ENCODE measurements at regions not wholly inside any gene's neighbourhood (a gene's known extent, or its start where the extent isn't known, plus 50 kb on each side); places are given as distances from the start of the nearest gene placed in this dataset.

DNA sequence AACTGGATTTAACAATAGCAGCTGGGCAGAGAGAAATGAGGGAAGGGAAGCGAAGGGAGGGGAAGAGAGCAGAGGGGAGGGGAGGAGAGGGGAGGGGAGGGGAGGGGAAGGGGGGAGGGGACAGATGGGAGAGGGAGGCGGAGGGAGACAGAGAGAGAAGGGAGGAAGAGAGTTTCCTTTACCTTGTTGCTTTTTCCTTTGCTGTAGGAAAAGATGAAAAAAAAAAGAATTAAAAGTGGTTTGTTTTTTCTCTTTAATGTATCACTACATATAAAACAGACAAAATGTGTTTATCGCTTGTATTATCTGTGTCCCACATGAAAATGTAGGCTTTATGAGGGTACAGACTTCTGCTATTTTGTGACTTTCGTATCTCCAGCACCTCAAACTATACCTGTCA is 190.4 kb upstream of the KYNU start:
- Histone ChIP-seq H3K27me3 (ENCODE audit: control insufficient read depth, insufficient read depth, low read length) (no peaks in the 10 kb centered on the region), H3K9me3 (ENCODE audit: control insufficient read depth, insufficient read depth, low read length) (no peaks in the 10 kb centered on the region), H3K27ac (ENCODE audit: low read depth, low read length) (no peak overlapping the region), H3K36me3 (ENCODE audit: control insufficient read depth, insufficient read depth, low read length) (no peaks in the 10 kb centered on the region), H3K4me1 (ENCODE audit: control insufficient read depth, insufficient read depth, low read length) (peaks cover 14% of the 10 kb centered on the region), H3K9ac (ENCODE audit: low read depth, low read length) (no peak overlapping the region), H3K4me3 (ENCODE audit: low read depth, low read length) (no peak overlapping the region)

DNA sequence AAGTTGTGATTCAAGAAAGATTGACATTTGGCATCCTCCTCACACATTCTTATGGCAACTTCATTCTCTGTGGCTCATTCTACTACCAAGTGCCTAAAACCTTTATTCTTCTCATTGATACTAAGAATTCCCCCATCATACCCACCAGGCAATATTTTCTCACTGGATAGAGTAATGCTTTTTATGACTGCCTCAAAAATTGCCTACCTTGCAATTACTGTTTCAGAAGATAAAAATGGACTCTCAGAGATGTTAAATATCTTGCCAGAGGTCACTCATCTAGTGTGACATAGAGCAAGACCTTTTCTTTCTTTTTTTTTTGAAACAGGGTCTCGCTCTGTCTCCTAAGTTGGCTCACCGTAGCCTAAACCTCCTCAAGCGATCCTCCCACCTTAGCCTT is 192.8 kb upstream of the KYNU start:
- H3K27me3 ChIP-seq (ENCODE audit: control insufficient read depth, insufficient read depth, low read length) = no peaks in the 10 kb centered on the region
- peaks cover 7% of the 10 kb centered on the region for H3K4me1 ChIP-seq (ENCODE audit: control insufficient read depth, insufficient read depth, low read length)
- H3K27ac ChIP-seq (ENCODE audit: low read depth, low read length) = no peak overlapping the region
- H3K9me3 ChIP-seq (ENCODE audit: control insufficient read depth, insufficient read depth, low read length) = no peaks in the 10 kb centered on the region
- H3K9ac ChIP-seq (ENCODE audit: low read depth, low read length) = no peak overlapping the region
- H3K36me3 ChIP-seq (ENCODE audit: control insufficient read depth, insufficient read depth, low read length) = no peaks in the 10 kb centered on the region
- H3K4me3 ChIP-seq (ENCODE audit: low read depth, low read length) = no peak overlapping the region

DNA sequence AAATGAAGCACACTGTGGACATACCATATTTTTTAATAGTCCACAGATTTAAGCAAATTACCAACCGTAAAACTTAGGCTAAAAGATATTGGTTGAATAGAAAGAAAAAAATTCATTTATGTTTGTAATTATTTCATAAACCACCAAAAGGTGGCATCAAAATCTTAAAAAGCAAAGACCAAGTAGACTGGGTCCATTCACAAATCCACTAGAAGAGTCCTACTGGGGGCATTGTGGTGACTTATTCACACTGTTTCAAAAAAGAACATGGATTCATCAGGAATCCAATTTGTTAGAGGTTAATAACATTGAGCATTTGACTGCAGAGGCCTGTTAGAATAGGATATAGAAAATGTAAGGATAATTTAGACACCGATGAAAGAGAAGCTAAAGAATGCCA is 194.9 kb upstream of the KYNU start:
- Histone ChIP-seq H3K36me3 (ENCODE audit: control insufficient read depth, insufficient read depth, low read length) (no peaks in the 10 kb centered on the region), H3K27ac (ENCODE audit: low read depth, low read length) (no peak overlapping the region), H3K27me3 (ENCODE audit: control insufficient read depth, insufficient read depth, low read length) (no peaks in the 10 kb centered on the region), H3K9me3 (ENCODE audit: control insufficient read depth, insufficient read depth, low read length) (no peaks in the 10 kb centered on the region), H3K4me3 (ENCODE audit: low read depth, low read length) (no peak overlapping the region), H3K9ac (ENCODE audit: low read depth, low read length) (no peak overlapping the region), H3K4me1 (ENCODE audit: control insufficient read depth, insufficient read depth, low read length) (peaks cover 7% of the 10 kb centered on the region)

DNA sequence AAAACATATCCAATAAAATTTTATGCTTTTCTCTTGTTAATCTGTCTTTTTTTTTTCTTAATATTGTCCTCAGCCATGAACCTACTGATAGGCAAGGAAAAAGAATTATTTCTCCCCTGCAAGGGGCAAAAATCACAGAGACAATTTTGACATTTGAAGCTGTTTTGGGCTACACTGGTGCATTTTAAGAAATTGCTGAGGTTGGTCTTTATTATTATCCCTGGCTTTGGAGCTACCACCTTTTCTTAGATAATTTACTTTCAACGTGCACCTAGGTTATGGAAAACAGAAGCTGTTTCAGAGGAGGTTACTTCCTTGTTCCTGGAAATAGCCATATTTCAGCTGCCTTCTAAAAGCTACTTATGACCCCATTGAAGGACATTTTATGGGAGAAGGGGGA is 195.5 kb upstream of the KYNU start:
- Histone ChIP-seq H3K9ac (ENCODE audit: low read depth, low read length) (no peak overlapping the region), H3K4me3 (ENCODE audit: low read depth, low read length) (no peak overlapping the region), H3K9me3 (ENCODE audit: control insufficient read depth, insufficient read depth, low read length) (no peaks in the 10 kb centered on the region), H3K4me1 (ENCODE audit: control insufficient read depth, insufficient read depth, low read length) (peaks cover 7% of the 10 kb centered on the region), H3K27me3 (ENCODE audit: control insufficient read depth, insufficient read depth, low read length) (no peaks in the 10 kb centered on the region), H3K27ac (ENCODE audit: low read depth, low read length) (no peak overlapping the region), H3K36me3 (ENCODE audit: control insufficient read depth, insufficient read depth, low read length) (no peaks in the 10 kb centered on the region)

DNA sequence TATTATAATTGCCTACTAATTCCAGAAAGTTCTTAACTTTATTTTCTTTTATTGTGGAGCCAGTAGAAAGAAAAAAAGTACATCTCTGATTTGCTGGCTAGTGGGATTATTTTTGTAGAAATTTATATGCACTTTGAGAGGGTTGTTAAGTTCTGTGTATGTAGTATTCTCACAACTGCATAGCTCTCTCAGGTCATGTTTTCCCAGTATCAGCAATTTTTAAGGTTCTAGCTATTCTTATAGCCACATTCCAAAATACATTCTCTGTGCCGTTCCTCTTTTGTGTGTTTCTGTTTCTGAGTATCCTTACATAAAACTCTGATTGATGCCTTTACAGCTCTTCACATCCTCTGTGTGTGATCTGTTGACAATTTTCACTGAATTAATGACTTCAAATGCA is 199.3 kb upstream of the KYNU start:
- H3K27me3 ChIP-seq (ENCODE audit: control insufficient read depth, insufficient read depth, low read length) = no peaks in the 10 kb centered on the region
- H3K4me1 ChIP-seq (ENCODE audit: control insufficient read depth, insufficient read depth, low read length) = peaks cover 6% of the 10 kb centered on the region
- no peak overlapping the region for H3K27ac ChIP-seq (ENCODE audit: low read depth, low read length)
- H3K9ac ChIP-seq (ENCODE audit: low read depth, low read length) = no peak overlapping the region
- H3K36me3 ChIP-seq (ENCODE audit: control insufficient read depth, insufficient read depth, low read length) = no peaks in the 10 kb centered on the region
- H3K9me3 ChIP-seq (ENCODE audit: control insufficient read depth, insufficient read depth, low read length) = no peaks in the 10 kb centered on the region
- H3K4me3 ChIP-seq (ENCODE audit: low read depth, low read length) = no peak overlapping the region

DNA sequence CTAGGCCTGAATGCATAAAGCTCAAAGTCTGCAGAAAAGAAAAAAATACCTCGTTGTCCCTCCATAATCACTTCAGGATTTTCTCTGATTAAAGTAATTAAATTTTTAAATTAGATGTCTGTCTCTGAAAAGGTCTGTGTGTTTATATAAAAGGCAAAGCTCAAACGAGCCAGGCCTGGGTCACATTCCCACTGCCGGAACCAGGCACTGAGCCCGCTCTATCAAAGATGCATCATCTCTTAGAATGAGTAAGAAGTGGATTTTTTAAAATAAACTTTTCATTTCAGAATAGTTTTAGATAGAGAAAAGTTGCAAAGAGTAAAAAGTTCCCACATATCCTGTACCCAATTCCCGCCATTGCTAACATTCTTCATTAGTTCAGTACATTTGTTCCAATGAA is 202.1 kb upstream of the KYNU start:
- Histone ChIP-seq H3K36me3 (ENCODE audit: control insufficient read depth, insufficient read depth, low read length) (no peaks in the 10 kb centered on the region), H3K4me3 (ENCODE audit: low read depth, low read length) (no peak overlapping the region), H3K4me1 (ENCODE audit: control insufficient read depth, insufficient read depth, low read length) (no peaks in the 10 kb centered on the region; the same call in 1 of the 2 replicates), H3K27ac (ENCODE audit: low read depth, low read length) (no peak overlapping the region), H3K9ac (ENCODE audit: low read depth, low read length) (no peak overlapping the region), H3K9me3 (ENCODE audit: control insufficient read depth, insufficient read depth, low read length) (no peaks in the 10 kb centered on the region), H3K27me3 (ENCODE audit: control insufficient read depth, insufficient read depth, low read length) (no peaks in the 10 kb centered on the region)

DNA sequence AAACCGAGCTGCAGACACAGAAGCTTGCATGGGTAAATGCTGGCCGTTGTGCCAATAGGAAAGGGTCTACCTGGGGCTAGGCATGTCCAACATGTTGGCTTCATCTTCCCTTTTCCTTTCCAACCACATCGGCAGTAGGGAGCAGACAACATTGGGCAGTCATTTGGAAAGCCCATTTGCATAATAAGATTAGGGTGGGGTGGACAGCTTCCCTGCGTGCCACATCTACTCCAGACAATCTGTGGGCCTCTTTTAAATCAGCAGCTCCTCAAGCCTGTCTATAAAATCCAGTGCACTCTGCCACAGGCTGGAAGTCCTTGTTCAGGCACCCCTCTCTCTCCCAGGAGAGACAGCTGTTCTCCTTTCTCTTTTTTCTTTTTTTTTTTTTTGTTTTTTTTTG is 203.6 kb upstream of the KYNU start:
- H3K27me3 ChIP-seq (ENCODE audit: control insufficient read depth, insufficient read depth, low read length) = no peaks in the 10 kb centered on the region
- no peak overlapping the region for H3K27ac ChIP-seq (ENCODE audit: low read depth, low read length)
- no peaks in the 10 kb centered on the region for H3K9me3 ChIP-seq (ENCODE audit: control insufficient read depth, insufficient read depth, low read length)
- no peak overlapping the region for H3K9ac ChIP-seq (ENCODE audit: low read depth, low read length)
- H3K4me3 ChIP-seq (ENCODE audit: low read depth, low read length) = no peak overlapping the region
- H3K4me1 ChIP-seq (ENCODE audit: control insufficient read depth, insufficient read depth, low read length) = no peaks in the 10 kb centered on the region; the same call in 1 of the 2 replicates
- H3K36me3 ChIP-seq (ENCODE audit: control insufficient read depth, insufficient read depth, low read length) = no peaks in the 10 kb centered on the region

DNA sequence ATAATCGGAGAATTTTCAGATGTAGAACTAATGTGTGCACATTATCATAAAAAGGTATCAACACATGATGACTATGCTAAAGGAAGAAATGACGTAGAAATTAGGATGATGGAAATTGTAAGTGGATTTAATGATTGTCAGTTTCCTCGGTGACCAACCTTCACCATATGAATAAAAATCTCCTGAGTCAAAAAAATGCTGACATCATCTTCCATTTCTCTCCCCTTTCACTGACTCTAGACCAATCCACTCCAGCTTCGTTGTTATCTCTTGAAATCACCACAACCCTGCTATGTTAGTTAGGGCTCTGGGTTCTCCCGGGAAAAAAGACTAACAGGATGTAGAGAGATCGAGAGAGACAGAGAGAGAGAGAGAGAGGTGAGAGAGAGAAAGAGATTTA is 204.8 kb upstream of the KYNU start:
- Histone ChIP-seq H3K9ac (ENCODE audit: low read depth, low read length) (no peak overlapping the region), H3K27ac (ENCODE audit: low read depth, low read length) (no peak overlapping the region), H3K4me3 (ENCODE audit: low read depth, low read length) (no peak overlapping the region), H3K4me1 (ENCODE audit: control insufficient read depth, insufficient read depth, low read length) (no peaks in the 10 kb centered on the region), H3K27me3 (ENCODE audit: control insufficient read depth, insufficient read depth, low read length) (no peaks in the 10 kb centered on the region), H3K36me3 (ENCODE audit: control insufficient read depth, insufficient read depth, low read length) (no peaks in the 10 kb centered on the region), H3K9me3 (ENCODE audit: control insufficient read depth, insufficient read depth, low read length) (no peaks in the 10 kb centered on the region)

DNA sequence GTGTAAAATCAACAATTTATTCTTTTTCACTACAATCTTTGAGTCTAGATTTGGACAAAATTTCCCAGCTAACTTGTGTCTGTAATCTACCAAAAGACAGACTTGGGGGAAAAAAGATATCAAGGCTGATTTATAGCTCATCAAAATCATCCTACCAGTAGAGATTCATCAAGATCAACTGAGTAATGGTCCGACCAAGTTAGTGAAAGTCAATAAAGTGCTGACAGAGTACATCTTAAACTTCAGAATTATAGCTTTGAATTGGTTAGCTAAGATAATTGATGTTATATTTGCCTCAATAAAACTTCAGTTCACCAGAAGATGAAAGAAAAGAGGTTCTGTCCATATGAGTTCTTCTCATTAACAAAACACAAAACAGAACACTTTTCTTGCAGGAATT is 207.1 kb upstream of the KYNU start:
- no peaks in the 10 kb centered on the region for H3K9me3 ChIP-seq (ENCODE audit: control insufficient read depth, insufficient read depth, low read length)
- no peaks in the 10 kb centered on the region for H3K27me3 ChIP-seq (ENCODE audit: control insufficient read depth, insufficient read depth, low read length)
- H3K36me3 ChIP-seq (ENCODE audit: control insufficient read depth, insufficient read depth, low read length) = no peaks in the 10 kb centered on the region
- no peak overlapping the region for H3K4me3 ChIP-seq (ENCODE audit: low read depth, low read length)
- H3K4me1 ChIP-seq (ENCODE audit: control insufficient read depth, insufficient read depth, low read length) = no peaks in the 10 kb centered on the region
- H3K9ac ChIP-seq (ENCODE audit: low read depth, low read length) = no peak overlapping the region
- no peak overlapping the region for H3K27ac ChIP-seq (ENCODE audit: low read depth, low read length)

DNA sequence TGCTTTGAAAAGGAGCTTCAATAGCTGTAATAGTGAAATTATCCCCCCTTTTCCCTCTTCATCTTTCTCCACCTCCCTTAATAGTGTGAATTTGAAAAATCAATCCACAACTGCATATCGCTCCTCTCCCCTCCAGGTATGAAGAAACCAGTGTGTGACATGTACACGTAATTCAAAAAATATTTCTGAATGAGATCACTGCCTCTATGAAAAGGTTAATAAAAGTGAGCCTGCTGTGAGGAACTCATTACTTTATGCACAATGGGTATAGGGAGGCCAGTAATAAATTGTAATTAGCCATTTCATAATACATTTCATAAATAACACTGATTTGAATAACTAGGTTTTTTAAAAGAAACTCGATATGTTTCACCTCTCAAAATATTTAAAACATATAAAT is 209.0 kb upstream of the KYNU start:
- no peak overlapping the region for H3K4me3 ChIP-seq (ENCODE audit: low read depth, low read length)
- no peaks in the 10 kb centered on the region for H3K4me1 ChIP-seq (ENCODE audit: control insufficient read depth, insufficient read depth, low read length)
- no peaks in the 10 kb centered on the region for H3K27me3 ChIP-seq (ENCODE audit: control insufficient read depth, insufficient read depth, low read length)
- no peak overlapping the region for H3K9ac ChIP-seq (ENCODE audit: low read depth, low read length)
- H3K9me3 ChIP-seq (ENCODE audit: control insufficient read depth, insufficient read depth, low read length) = no peaks in the 10 kb centered on the region
- H3K27ac ChIP-seq (ENCODE audit: low read depth, low read length) = no peak overlapping the region
- H3K36me3 ChIP-seq (ENCODE audit: control insufficient read depth, insufficient read depth, low read length) = no peaks in the 10 kb centered on the region

DNA sequence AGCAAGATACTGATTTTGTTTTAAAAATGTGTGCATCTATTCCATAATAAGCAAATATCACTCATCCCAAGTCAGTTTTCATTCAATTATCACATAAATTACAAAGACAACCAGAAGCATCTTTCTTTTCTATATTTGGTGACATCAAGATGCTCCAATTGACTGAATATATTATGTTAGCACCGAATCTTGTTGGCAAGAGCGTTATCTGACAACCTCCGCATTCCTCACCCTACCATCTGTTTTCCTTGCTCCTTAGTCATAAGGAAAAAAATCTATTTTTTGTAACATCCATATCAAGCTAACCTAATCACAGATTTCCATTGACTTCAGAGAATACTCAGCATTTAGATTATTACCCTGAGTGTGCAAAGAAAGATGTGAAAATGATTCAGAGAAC is 212.2 kb upstream of the KYNU start:
- Histone ChIP-seq H3K4me1 (ENCODE audit: control insufficient read depth, insufficient read depth, low read length) (no peaks in the 10 kb centered on the region), H3K27me3 (ENCODE audit: control insufficient read depth, insufficient read depth, low read length) (no peaks in the 10 kb centered on the region), H3K9ac (ENCODE audit: low read depth, low read length) (no peak overlapping the region), H3K27ac (ENCODE audit: low read depth, low read length) (no peak overlapping the region), H3K4me3 (ENCODE audit: low read depth, low read length) (no peak overlapping the region), H3K36me3 (ENCODE audit: control insufficient read depth, insufficient read depth, low read length) (no peaks in the 10 kb centered on the region), H3K9me3 (ENCODE audit: control insufficient read depth, insufficient read depth, low read length) (no peaks in the 10 kb centered on the region)

DNA sequence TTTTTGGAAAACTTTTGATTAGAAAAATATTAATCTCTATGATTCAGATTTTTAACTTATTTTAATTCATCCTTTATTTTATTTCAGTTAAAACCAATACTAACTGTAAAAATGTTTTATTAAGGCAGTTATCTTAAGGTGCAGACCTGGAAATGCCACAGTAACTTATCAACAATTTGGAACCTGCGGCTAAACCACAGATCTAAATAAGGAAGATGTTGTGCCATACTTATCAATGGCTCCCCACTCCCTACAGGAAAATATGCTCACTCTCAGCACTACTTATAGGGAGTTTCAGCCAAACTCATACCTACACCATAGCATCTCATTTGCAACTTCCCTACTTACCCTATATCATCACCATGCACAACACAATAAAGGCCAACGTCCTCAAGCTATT is 226.9 kb upstream of the KYNU start:
- H3K4me3 ChIP-seq (ENCODE audit: low read depth, low read length) = no peak overlapping the region
- H3K27me3 ChIP-seq (ENCODE audit: control insufficient read depth, insufficient read depth, low read length) = no peaks in the 10 kb centered on the region

More for the DNA sequence above, 226.9 kb upstream of the KYNU start:
- Histone ChIP-seq H3K27ac (ENCODE audit: low read depth, low read length) (no peak overlapping the region), H3K9ac (ENCODE audit: low read depth, low read length) (no peak overlapping the region), H3K36me3 (ENCODE audit: control insufficient read depth, insufficient read depth, low read length) (no peaks in the 10 kb centered on the region), H3K9me3 (ENCODE audit: control insufficient read depth, insufficient read depth, low read length) (no peaks in the 10 kb centered on the region), H3K4me1 (ENCODE audit: control insufficient read depth, insufficient read depth, low read length) (no peaks in the 10 kb centered on the region)

Data from HUES48 (cell line).